ENCODE measurements at regions not wholly inside any gene's neighbourhood (a gene's known extent, or its start where the extent isn't known, plus 50 kb on each side); places are given as distances from the start of the nearest gene placed in this dataset.

GRCh38 chr7:38127216-38128207 lies 50.5 kb upstream of the STARD3NL start:
- WGBS: 72% methylated on average over 7 of the region's 7 CpGs
- no peak for TF ChIP-seq POLR2A (IDR thresholded peaks at IDR 0.05)
- TF ChIP-seq POLR2AphosphoS5 (IDR thresholded peaks at IDR 0.05): no peak
- no peak for TF ChIP-seq CTCF (IDR thresholded peaks at IDR 0.05)
- no peak for TF ChIP-seq EP300 (IDR thresholded peaks at IDR 0.05)
- H3K36me3 ChIP-seq: no peaks in the 10 kb centered on the region

More at GRCh38 chr7:38127216-38128207, 50.5 kb upstream of the STARD3NL start:
- Histone ChIP-seq H3K9me3 (no peaks in the 10 kb centered on the region), H3K4me1 (no peaks in the 10 kb centered on the region), H3K27me3 (no peaks in the 10 kb centered on the region), H3K4me3 (no peak overlapping the region), H3K27ac (no peak overlapping the region)
- no peak for DNase-seq (ENCODE audit: low spot score in 2 of 2)
